Trophoblast cell (in vitro differentiated cells and primary cell): ENCODE measurements at regions not wholly inside any gene's neighbourhood (a gene's known extent, or its start where the extent isn't known, plus 50 kb on each side); places are given as distances from the start of the nearest gene placed in this dataset.
A peak's percentile ranks its signal among the peaks of the same experiment; 100 is the strongest.
"Not testable (repeated sequence)": the region's sequence is repeated elsewhere in the genome, so short reads cannot be mapped to it uniquely, and the experiment has no call there.

Experiments used
- DNase-seq, 2 donors: peaks; one replicate each; pipeline ENCODE4 v3.0.0-alpha.2; 2016
- H2AFZ ChIP-seq: 2 replicates; pipeline ENCODE4 v1.6.1; 2013; ENCODE audit warnings: low read length, moderate library complexity, mild to moderate bottlenecking; ENCODE audit not compliant: insufficient read depth, poor library complexity
- H2AK5ac ChIP-seq: 2 replicates; pipeline ENCODE4 v1.6.1; 2013; ENCODE audit warnings: mild to moderate bottlenecking, low read length
- H2BK120ac ChIP-seq: 2 replicates; pipeline ENCODE4 v1.6.1; 2013; ENCODE audit warnings: low read length, mild to moderate bottlenecking, moderate library complexity; ENCODE audit not compliant: insufficient read depth, poor library complexity
- H2BK12ac ChIP-seq: 2 replicates; pipeline ENCODE4 v1.6.1; 2013; ENCODE audit warnings: mild to moderate bottlenecking, low read length, moderate library complexity
- H2BK5ac ChIP-seq: 2 replicates; pipeline ENCODE4 v1.6.1; 2013; ENCODE audit warnings: low read length, low read depth, moderate library complexity, mild to moderate bottlenecking; ENCODE audit not compliant: poor library complexity
- H3K14ac ChIP-seq: 2 replicates; pipeline ENCODE4 v1.6.1; 2013; ENCODE audit warnings: mild to moderate bottlenecking, low read length
- H3K18ac ChIP-seq: 2 replicates; pipeline ENCODE4 v1.6.1; 2013; ENCODE audit warnings: mild to moderate bottlenecking, low read length
- H3K23ac ChIP-seq: 2 replicates; pipeline ENCODE4 v1.6.1; 2013; ENCODE audit warnings: low read length
- H3K27ac ChIP-seq: 2 replicates; pipeline ENCODE4 v1.5.1; 2013; ENCODE audit warnings: low read depth, mild to moderate bottlenecking, inconsistent platforms, low read length, moderate library complexity
- H3K27me3 ChIP-seq: 2 replicates; pipeline ENCODE4 v1.6.1; 2013; ENCODE audit warnings: inconsistent platforms, mild to moderate bottlenecking, low read length, moderate library complexity; ENCODE audit not compliant: insufficient read depth
- H3K36me3 ChIP-seq, 2 experiments: 1 replicate in 1 of 2; 2 replicates in 1 of 2; pipeline ENCODE4 v1.6.1; 2013; ENCODE audit warnings: low read length in 2 of 2, mild to moderate bottlenecking in 2 of 2, moderate library complexity in 1 of 2; ENCODE audit not compliant: insufficient read depth in 2 of 2, control insufficient read depth in 1 of 2
- H3K4ac ChIP-seq: 2 replicates; pipeline ENCODE4 v1.6.1; 2013; ENCODE audit warnings: low read depth, mild to moderate bottlenecking, low read length, moderate library complexity
- H3K4me1 ChIP-seq, 2 experiments: 1 replicate in 1 of 2; 2 replicates in 1 of 2; pipeline ENCODE4 v1.6.1; 2013; ENCODE audit warnings: low read length in 2 of 2, mild to moderate bottlenecking in 2 of 2, moderate library complexity in 1 of 2; ENCODE audit not compliant: insufficient read depth in 2 of 2, control insufficient read depth in 1 of 2
- H3K4me2 ChIP-seq: 2 replicates; pipeline ENCODE4 v1.6.1; 2013; ENCODE audit warnings: inconsistent platforms, mild to moderate bottlenecking, low read length, moderate library complexity
- H3K4me3 ChIP-seq: 2 replicates; pipeline ENCODE4 v1.5.1; 2013; ENCODE audit warnings: mild to moderate bottlenecking, low read depth, low read length, inconsistent platforms
- H3K79me1 ChIP-seq: one replicate; pipeline ENCODE4 v1.6.1; 2013; ENCODE audit warnings: low read length
- H3K79me2 ChIP-seq: 2 replicates; pipeline ENCODE4 v1.6.1; 2013; ENCODE audit warnings: low read length, mild to moderate bottlenecking; ENCODE audit not compliant: control insufficient read depth, insufficient read depth, poor library complexity
- H3K9ac ChIP-seq: 2 replicates; pipeline ENCODE4 v1.6.1; 2013; ENCODE audit warnings: mild to moderate bottlenecking, low read length
- H3K9me3 ChIP-seq: 2 replicates; pipeline ENCODE4 v1.6.1; 2013; ENCODE audit warnings: low read depth, mild to moderate bottlenecking, control low read depth, inconsistent platforms, low read length; ENCODE audit not compliant: insufficient read depth
- H4K12ac ChIP-seq: 2 replicates; pipeline ENCODE4 v1.6.1; 2013; ENCODE audit warnings: low read depth, mild to moderate bottlenecking, low read length, moderate library complexity
- H4K8ac ChIP-seq: 2 replicates; pipeline ENCODE4 v1.6.1; 2013; ENCODE audit warnings: low read depth, mild to moderate bottlenecking, low read length, moderate library complexity
- H4K91ac ChIP-seq: one replicate; pipeline ENCODE4 v1.6.1; 2013; ENCODE audit warnings: low read depth, mild to moderate bottlenecking, low read length, moderate library complexity
- WGBS: extraction: QIAGEN DNeasy Blood & Tissue Kit; methylation state at CpG from one replicate; pipeline ENCODE4 v1.1.7; 2013; ENCODE audit warnings: missing lambda C conversion rate; ENCODE audit not compliant: insufficient read length, insufficient coverage; ENCODE audit errors: extremely low coverage; 5-methylcytosine and 5-hydroxymethylcytosine counted together

DNA sequence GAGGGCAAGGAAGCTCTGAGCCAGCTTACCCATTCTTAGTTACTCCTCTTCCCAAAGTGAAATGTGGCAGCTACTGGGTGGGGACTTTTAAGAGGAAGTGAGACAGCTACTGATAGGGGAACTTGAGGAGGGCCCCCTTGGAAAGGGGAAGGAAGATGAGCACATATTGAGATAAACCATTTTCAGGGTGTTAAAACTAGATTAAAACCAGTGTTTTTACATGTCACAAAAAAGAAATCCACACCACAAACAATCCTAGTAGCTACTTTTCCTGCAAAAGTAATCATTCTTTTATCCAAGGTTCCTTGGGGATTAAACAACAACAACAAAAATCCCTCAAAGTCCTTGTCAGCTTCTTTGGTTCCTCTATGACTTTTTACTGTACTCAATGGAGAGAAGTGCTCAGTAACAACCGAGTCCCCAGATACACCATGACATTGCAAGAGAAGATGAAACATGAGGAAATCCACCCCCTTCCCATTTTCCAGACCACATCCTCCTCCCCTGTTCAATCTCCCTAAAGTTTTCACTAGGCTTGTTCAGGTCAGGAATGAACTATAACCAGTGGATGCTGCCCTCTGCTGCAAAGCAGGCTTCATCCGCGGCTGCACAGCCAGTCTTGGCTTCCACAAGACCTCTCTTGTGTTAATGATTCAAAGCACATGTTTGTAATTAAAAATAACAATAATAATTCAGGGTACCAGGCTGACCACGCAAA, 113.5 kb upstream of the TMEM164 start:
- no peak overlapping the region for H2AK5ac ChIP-seq
- no peaks in the 10 kb centered on the region for H3K36me3 ChIP-seq
- no peak overlapping the region for H2BK12ac ChIP-seq
- no peak overlapping the region for H4K12ac ChIP-seq
- H3K4ac ChIP-seq = no peak overlapping the region
- no peak for DNase-seq
- WGBS = no CpG with 5 or more reads among the region's 4 CpGs
- no peak overlapping the region for H2BK120ac ChIP-seq
- no peak overlapping the region for H2AFZ ChIP-seq
- H4K8ac ChIP-seq = no peak overlapping the region
- no peak overlapping the region for H3K9ac ChIP-seq
- no peak overlapping the region for H4K91ac ChIP-seq
- no peak overlapping the region for H3K4me3 ChIP-seq
- no peak overlapping the region for H3K14ac ChIP-seq
- H3K27me3 ChIP-seq = no peaks in the 10 kb centered on the region
- no peak overlapping the region for H3K18ac ChIP-seq
- H3K27ac ChIP-seq = no peak overlapping the region
- H3K23ac ChIP-seq = no peak overlapping the region
- H3K4me2 ChIP-seq = no peak overlapping the region
- no peaks in the 10 kb centered on the region for H3K4me1 ChIP-seq
- no peaks in the 10 kb centered on the region for H3K79me2 ChIP-seq
- no peaks in the 10 kb centered on the region for H3K9me3 ChIP-seq
- no peak overlapping the region for H2BK5ac ChIP-seq
- H3K79me1 ChIP-seq = no peaks in the 10 kb centered on the region

DNA sequence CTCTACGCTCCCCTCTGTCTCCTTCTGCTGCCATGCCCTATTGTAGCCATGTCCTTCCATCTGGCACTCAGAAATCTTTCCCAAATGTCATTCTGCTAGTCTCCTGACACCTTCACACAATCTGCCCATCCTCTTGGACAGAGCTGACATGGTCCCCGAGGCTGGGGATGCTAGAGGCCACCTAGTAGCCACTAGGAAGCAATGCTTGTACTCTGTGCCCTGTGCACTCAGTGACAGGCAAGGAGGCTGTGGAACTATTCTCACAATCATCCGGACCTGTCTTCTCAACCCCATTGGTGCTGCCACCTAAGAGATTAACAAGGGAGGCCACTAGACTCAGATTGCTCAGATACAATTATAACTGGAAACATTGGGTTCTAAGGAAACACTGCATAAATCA, 112.6 kb upstream of the TMEM164 start:
- no peak overlapping the region for H3K4me3 ChIP-seq
- no peak overlapping the region for H2AK5ac ChIP-seq
- H3K79me1 ChIP-seq = no peaks in the 10 kb centered on the region
- no peak overlapping the region for H2BK120ac ChIP-seq
- no peaks in the 10 kb centered on the region for H3K79me2 ChIP-seq
- no peaks in the 10 kb centered on the region for H3K36me3 ChIP-seq
- no peak overlapping the region for H2AFZ ChIP-seq
- no peak overlapping the region for H4K8ac ChIP-seq
- H4K12ac ChIP-seq = no peak overlapping the region
- H3K27ac ChIP-seq = no peak overlapping the region
- no peaks in the 10 kb centered on the region for H3K4me1 ChIP-seq
- no peak overlapping the region for H3K9ac ChIP-seq
- no peak overlapping the region for H2BK12ac ChIP-seq
- H3K4ac ChIP-seq = no peak overlapping the region
- H3K14ac ChIP-seq = no peak overlapping the region
- no peaks in the 10 kb centered on the region for H3K27me3 ChIP-seq
- no peak overlapping the region for H3K4me2 ChIP-seq
- H3K9me3 ChIP-seq = no peaks in the 10 kb centered on the region
- no peak overlapping the region for H2BK5ac ChIP-seq
- no peak overlapping the region for H3K23ac ChIP-seq
- no peak overlapping the region for H4K91ac ChIP-seq
- DNase-seq = no peak
- H3K18ac ChIP-seq = no peak overlapping the region
- WGBS = no CpG with 5 or more reads among the region's 3 CpGs

DNA sequence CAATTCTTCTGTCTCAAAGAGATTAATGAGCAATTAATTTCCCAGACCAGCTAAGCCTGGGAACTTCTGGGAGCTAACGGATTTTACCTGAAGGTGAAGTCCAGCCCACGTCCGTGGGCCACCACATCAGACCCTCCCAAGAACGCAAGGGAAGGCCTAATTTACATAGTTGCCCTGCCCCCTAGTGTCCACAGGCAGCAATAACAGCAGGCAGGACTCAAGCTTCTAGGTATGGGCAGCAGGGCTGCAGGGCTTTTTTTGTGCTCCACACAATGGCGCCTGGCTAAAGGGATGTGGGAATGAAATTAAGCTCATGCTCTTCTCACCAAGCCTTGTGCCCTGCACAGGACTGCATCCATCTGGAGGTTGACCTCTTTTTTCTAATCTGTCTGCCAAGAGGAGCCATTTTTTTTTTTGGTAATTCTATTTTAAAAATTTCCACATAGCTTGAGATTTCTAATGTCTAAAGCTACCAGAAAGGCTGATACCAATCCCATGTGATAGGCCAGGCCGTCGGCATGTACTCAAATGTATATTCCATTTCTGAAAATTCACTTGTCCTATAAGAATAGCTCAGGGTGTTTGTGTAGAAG, 111.9 kb upstream of the TMEM164 start:
- Histone ChIP-seq H2BK5ac (no peak overlapping the region), H3K14ac (no peak overlapping the region), H3K79me1 (no peaks in the 10 kb centered on the region), H3K9ac (no peak overlapping the region), H3K18ac (no peak overlapping the region), H3K27me3 (no peaks in the 10 kb centered on the region), H4K8ac (no peak overlapping the region), H3K4me3 (no peak overlapping the region), H3K79me2 (no peaks in the 10 kb centered on the region), H3K4me2 (no peak overlapping the region), H2AK5ac (no peak overlapping the region), H3K23ac (no peak overlapping the region), H2AFZ (no peak overlapping the region), H4K91ac (no peak overlapping the region), H3K4ac (no peak overlapping the region), H3K27ac (no peak overlapping the region), H3K36me3 (no peaks in the 10 kb centered on the region), H2BK120ac (no peak overlapping the region), H2BK12ac (no peak overlapping the region), H3K9me3 (no peaks in the 10 kb centered on the region), H4K12ac (no peak overlapping the region), H3K4me1 (no peaks in the 10 kb centered on the region)
- DNase-seq = peak; percentile 52 to 77
- WGBS = no CpG with 5 or more reads among the region's 7 CpGs

DNA sequence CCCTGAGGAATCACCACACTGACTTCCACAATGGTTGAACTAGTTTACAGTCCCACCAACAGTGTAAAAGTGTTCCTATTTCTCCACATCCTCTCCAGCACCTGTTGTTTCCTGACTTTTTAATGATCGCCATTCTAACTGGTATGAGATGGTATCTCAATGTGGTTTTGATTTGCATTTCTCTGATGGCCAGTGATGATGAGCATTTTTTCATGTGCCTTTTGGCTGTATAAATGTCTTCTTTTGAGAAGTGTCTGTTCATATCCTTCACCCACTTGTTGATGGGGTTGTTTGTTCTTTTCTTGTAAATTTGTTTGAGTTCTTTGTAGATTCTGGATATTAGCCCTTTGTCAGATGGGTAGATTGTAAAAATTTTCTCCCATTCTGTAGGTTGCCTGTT, 106.9 kb upstream of the TMEM164 start:
- not testable (repeated sequence) for H3K9me3 ChIP-seq, H3K36me3 ChIP-seq, H4K91ac ChIP-seq, H4K12ac ChIP-seq, H3K23ac ChIP-seq, H2BK5ac ChIP-seq, H3K18ac ChIP-seq, H3K4me1 ChIP-seq, DNase-seq, H3K79me1 ChIP-seq, H3K4me2 ChIP-seq, H3K79me2 ChIP-seq, H4K8ac ChIP-seq, H3K4me3 ChIP-seq, H3K4ac ChIP-seq, H2BK120ac ChIP-seq, H2BK12ac ChIP-seq, H3K9ac ChIP-seq, H3K27ac ChIP-seq, H3K27me3 ChIP-seq, H2AFZ ChIP-seq, H2AK5ac ChIP-seq, H3K14ac ChIP-seq
- no CpG with 5 or more reads among the region's 1 CpG for WGBS
